Activated CD8-positive, alpha-beta T cell treated with anti-CD3 and anti-CD28 coated beads for 36 hours (primary cell): ENCODE measurements at regions not wholly inside any gene's neighbourhood (a gene's known extent, or its start where the extent isn't known, plus 50 kb on each side); places are given as distances from the start of the nearest gene placed in this dataset.

ENCODE experiments used
- ATAC-seq: fragments of 200-7000 bp; cut with Tn5 transposase; one replicate; pipeline ENCODE4 v1.10.0; 2021; ENCODE audit warnings: mild to moderate bottlenecking, moderate library complexity
- CTCF ChIA-PET: fragments of 350-600 bp; sonication (Branson Sonifier 250); formaldehyde crosslinking; loops from one replicate; lab custom pipeline; 2021; ENCODE audit warnings: antibody characterized with exemption; lab: Charles Lee
- POLR2A ChIA-PET: fragments of 350-600 bp; sonication (Branson Sonifier 250); formaldehyde crosslinking; loops from one replicate; lab custom pipeline; 2021; ENCODE audit warnings: antibody characterized with exemption; lab: Charles Lee
- DNase-seq: peaks from one replicate; pipeline ENCODE4 v3.0.0-alpha.2; 2020
- H3K27ac Mint-ChIP-seq: one replicate; pipeline ENCODE4 v1.8.0; 2021; ENCODE audit warnings: mild to moderate bottlenecking, mixed read lengths
- H3K27me3 Mint-ChIP-seq: one replicate; pipeline ENCODE4 v1.8.0; 2021; ENCODE audit warnings: mixed read lengths
- H3K36me3 Mint-ChIP-seq: one replicate; pipeline ENCODE4 v1.8.0; 2021; ENCODE audit warnings: low read depth, mixed read lengths
- H3K4me1 Mint-ChIP-seq: one replicate; pipeline ENCODE4 v1.8.0; 2021; ENCODE audit warnings: low read depth, mixed read lengths
- H3K4me3 Mint-ChIP-seq: one replicate; pipeline ENCODE4 v1.8.0; 2021; ENCODE audit warnings: mild to moderate bottlenecking, moderate library complexity, mixed read lengths
- H3K9me3 Mint-ChIP-seq: one replicate; pipeline ENCODE4 v1.8.0; 2021; ENCODE audit warnings: mixed read lengths
- intact Hi-C: fragments of 100-400 bp; cut with micrococcal nuclease; formaldehyde crosslinking; loops from one replicate; pipeline ENCODE4 v1.10.0; 2022
- TF ChIP-seq, protein P1 (sequence below): fragments of 200-600 bp; IDR thresholded peaks from one replicate; pipeline ENCODE4 v1.8.0; 2022; ENCODE audit warnings: antibody characterized with exemption, mild to moderate bottlenecking

DNA sequence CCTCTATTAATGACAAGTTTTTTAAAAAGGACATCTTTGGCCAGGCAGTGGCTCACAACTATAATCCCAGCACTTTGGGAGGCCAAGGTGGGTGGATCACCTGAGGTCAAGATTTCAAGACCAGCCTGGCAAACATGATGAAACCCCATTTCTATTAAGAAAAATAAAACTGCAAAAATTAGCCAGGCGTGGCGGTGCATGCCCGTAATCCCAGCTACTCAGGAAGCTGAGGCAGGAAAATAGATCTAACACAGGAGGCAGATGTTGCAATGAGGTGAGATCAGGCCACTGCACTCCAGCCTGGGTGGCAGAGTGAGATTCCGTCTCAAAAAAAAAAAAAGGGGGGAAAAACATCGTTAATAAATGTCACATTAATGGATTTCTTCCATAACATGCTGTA lies 1805.4 kb downstream of the C4orf33 start:
- Mint-ChIP-seq H3K27me3 (no peaks in the 10 kb centered on the region), H3K36me3 (no peaks in the 10 kb centered on the region), H3K4me3 (no peak overlapping the region), H3K9me3 (no peaks in the 10 kb centered on the region), H3K27ac (no peak overlapping the region), H3K4me1 (no peaks in the 10 kb centered on the region)
- no peak for ATAC-seq
- POLR2A ChIA-PET: no interaction called here
- TF ChIP-seq, protein P1, sequence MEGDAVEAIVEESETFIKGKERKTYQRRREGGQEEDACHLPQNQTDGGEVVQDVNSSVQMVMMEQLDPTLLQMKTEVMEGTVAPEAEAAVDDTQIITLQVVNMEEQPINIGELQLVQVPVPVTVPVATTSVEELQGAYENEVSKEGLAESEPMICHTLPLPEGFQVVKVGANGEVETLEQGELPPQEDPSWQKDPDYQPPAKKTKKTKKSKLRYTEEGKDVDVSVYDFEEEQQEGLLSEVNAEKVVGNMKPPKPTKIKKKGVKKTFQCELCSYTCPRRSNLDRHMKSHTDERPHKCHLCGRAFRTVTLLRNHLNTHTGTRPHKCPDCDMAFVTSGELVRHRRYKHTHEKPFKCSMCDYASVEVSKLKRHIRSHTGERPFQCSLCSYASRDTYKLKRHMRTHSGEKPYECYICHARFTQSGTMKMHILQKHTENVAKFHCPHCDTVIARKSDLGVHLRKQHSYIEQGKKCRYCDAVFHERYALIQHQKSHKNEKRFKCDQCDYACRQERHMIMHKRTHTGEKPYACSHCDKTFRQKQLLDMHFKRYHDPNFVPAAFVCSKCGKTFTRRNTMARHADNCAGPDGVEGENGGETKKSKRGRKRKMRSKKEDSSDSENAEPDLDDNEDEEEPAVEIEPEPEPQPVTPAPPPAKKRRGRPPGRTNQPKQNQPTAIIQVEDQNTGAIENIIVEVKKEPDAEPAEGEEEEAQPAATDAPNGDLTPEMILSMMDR: no peak
- CTCF ChIA-PET: no interaction called here
- intact Hi-C loops: no loop called here
- DNase-seq: no peak

DNA sequence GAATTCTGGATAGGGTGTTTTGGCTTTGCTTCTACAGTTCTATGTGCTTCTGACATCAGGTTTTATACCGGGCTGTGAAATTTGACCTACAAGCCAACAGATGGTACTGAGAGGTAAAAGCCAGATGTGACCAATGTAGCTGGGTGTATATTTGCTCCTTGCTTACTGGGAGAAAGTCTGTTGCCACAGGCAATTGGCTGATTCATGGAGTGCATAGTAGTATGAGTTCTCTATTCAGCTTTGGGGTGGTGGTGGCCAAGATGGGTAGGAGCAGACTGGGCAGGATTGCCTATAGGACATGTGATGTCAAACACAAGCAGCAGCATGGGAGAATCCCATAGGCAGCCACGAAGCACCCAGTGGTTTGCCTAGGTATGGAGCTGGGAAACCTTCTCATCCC lies 1827.0 kb downstream of the C4orf33 start:
- DNase-seq: no peak
- Mint-ChIP-seq H3K9me3 (peaks cover 11% of the 10 kb centered on the region), H3K4me1 (no peaks in the 10 kb centered on the region), H3K27me3 (no peaks in the 10 kb centered on the region), H3K27ac (no peak overlapping the region), H3K4me3 (no peak overlapping the region), H3K36me3 (no peaks in the 10 kb centered on the region)
- intact Hi-C loops: no loop called here
- no peak for ATAC-seq
- POLR2A ChIA-PET: no interaction called here
- CTCF ChIA-PET: no interaction called here
- TF ChIP-seq, protein P1: no peak

DNA sequence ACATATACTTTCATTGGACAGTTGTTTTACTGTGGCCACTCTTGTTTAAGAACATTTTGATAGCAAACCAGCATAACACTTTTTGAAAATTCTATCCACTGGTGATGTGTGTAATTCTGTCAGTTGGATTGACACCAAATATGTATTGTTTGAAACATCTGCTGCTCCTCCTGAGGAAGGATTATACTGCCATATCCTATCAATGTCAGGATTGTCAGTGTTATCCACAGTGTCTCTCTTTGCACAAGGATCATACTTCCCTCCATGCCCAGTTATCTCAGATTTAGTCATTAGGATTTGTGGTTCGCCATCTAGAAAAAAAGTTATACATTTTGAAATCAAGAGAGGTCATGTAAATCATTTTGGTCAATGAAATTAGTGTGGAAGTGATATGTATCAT lies 1859.6 kb downstream of the C4orf33 start:
- ChIA-PET CTCF (no interaction called here), POLR2A (no interaction called here)
- no peak for ATAC-seq
- H3K27me3 Mint-ChIP-seq: no peaks in the 10 kb centered on the region
- no peaks in the 10 kb centered on the region for H3K4me1 Mint-ChIP-seq
- H3K4me3 Mint-ChIP-seq: no peak overlapping the region
- H3K27ac Mint-ChIP-seq: no peak overlapping the region
- H3K36me3 Mint-ChIP-seq: no peaks in the 10 kb centered on the region
- H3K9me3 Mint-ChIP-seq: no peaks in the 10 kb centered on the region
- DNase-seq: no peak
- TF ChIP-seq, protein P1: no peak
- intact Hi-C loops: no loop called here

DNA sequence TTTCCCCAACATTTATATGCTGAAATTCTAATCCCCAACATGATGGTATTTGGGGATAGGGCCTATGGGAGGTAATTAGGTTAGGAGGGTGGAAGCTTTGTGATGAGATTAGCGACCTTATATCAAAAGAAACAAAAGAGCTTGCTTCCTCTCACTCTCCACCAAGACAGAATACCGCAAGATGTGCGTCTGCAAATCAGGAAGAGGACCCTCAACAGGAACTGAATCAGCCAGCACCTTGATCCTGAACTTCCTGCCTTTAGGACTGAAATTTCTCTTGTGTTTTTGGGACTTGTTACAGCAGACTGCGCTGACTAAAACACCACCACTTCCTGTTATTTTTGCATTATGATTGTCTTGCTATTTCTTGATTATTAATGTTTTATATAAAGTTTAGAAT lies 1889.4 kb downstream of the C4orf33 start:
- no peaks in the 10 kb centered on the region for H3K27me3 Mint-ChIP-seq
- no peak overlapping the region for H3K27ac Mint-ChIP-seq
- POLR2A ChIA-PET: interaction anchor here (0.5 kb wide), 1 partner anchor 53 kb away, joined by 3 read pairs; no protein-coding TSS in a partner anchor
- intact Hi-C loops: no loop called here
- no peak for DNase-seq
- TF ChIP-seq, protein P1: no peak
- no peaks in the 10 kb centered on the region for H3K4me1 Mint-ChIP-seq
- H3K4me3 Mint-ChIP-seq: no peak overlapping the region
- ATAC-seq: no peak
- H3K36me3 Mint-ChIP-seq: no peaks in the 10 kb centered on the region
- H3K9me3 Mint-ChIP-seq: no peaks in the 10 kb centered on the region
- CTCF ChIA-PET: no interaction called here

DNA sequence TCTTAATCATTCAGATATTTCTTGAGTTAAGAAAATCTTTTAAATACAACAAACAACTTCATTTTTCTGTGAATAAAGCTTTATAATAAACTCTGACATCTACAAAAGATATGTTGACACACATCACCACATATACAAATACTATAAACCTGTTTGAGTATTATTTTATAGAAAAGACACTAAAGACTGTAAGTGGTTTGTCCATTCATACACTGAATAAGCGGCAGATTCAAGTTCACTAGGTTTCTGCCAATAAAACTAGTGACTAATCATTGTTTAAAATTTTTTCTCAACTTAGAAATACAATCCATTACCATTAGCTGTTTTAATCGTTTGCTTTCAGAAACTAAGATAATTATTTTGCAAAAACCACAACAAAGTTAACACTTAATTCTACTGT lies 1900.0 kb downstream of the C4orf33 start:
- Mint-ChIP-seq H3K36me3 (no peaks in the 10 kb centered on the region), H3K27ac (no peak overlapping the region), H3K27me3 (no peaks in the 10 kb centered on the region), H3K9me3 (peaks cover 6% of the 10 kb centered on the region), H3K4me1 (no peaks in the 10 kb centered on the region), H3K4me3 (no peak overlapping the region)
- ChIA-PET CTCF (no interaction called here), POLR2A (no interaction called here)
- ATAC-seq: no peak
- intact Hi-C loops: no loop called here
- DNase-seq: no peak
- TF ChIP-seq, protein P1: no peak
